OCI-LY7 (cell line): ENCODE measurements at regions not wholly inside any gene's neighbourhood (a gene's known extent, or its start where the extent isn't known, plus 50 kb on each side); places are given as distances from the start of the nearest gene placed in this dataset.
"Not testable (repeated sequence)": the region's sequence is repeated elsewhere in the genome, so short reads cannot be mapped to it uniquely, and the experiment has no call there.

Experiments used
- BruUV-seq: library from RNA; stranded (reverse); fragments of 400-500 nt; replicated peaks from 2 replicates; lab custom pipeline; 2021; lab: Mats Ljungman, UMichigan
- CTCF ChIA-PET: fragments of 300-600 bp; sonication (Branson Sonifier 250); formaldehyde crosslinking; loops from one replicate; lab custom pipeline; 2022; ENCODE audit warnings: antibody characterized with exemption; ENCODE audit not compliant: unreplicated experiment; lab: Charles Lee
- POLR2A ChIA-PET: fragments of 300-600 bp; sonication (Branson Sonifier 250); formaldehyde crosslinking; loops from one replicate; lab custom pipeline; 2022; ENCODE audit warnings: antibody characterized with exemption; lab: Charles Lee
- DNase-seq: peaks from one replicate; pipeline ENCODE4 v3.0.0-alpha.2; 2015; ENCODE audit warnings: low spot score
- H2AFZ ChIP-seq: fragments of 200-600 bp; sonication (generic), shearing (Covaris generic); 2 replicates; pipeline ENCODE4 v1.6.1; 2014; ENCODE audit warnings: mild to moderate bottlenecking, antibody characterized with exemption, low read length, moderate library complexity
- H3K27ac ChIP-seq: fragments of 200-600 bp; sonication (generic); 2 replicates; pipeline ENCODE4 v1.5.1; 2014; ENCODE audit warnings: mixed run types, low read depth, mild to moderate bottlenecking, moderate library complexity, low read length, inconsistent platforms; ENCODE audit not compliant: poor library complexity, severe bottlenecking
- H3K36me3 ChIP-seq: fragments of 200-600 bp; sonication (generic); 2 replicates; pipeline ENCODE4 v1.6.1; 2014; ENCODE audit warnings: mild to moderate bottlenecking, antibody characterized with exemption, low read length, moderate library complexity, mixed read lengths; ENCODE audit not compliant: insufficient read depth
- H3K4me1 ChIP-seq: fragments of 200-600 bp; sonication (generic); 2 replicates; pipeline ENCODE4 v1.5.1; 2014; ENCODE audit warnings: mild to moderate bottlenecking, low read length; ENCODE audit not compliant: insufficient read depth, poor library complexity, severe bottlenecking
- H3K4me2 ChIP-seq: fragments of 200-600 bp; sonication (generic); 2 replicates; pipeline ENCODE4 v1.6.1; 2014; ENCODE audit warnings: mild to moderate bottlenecking, low read length
- H3K4me3 ChIP-seq: fragments of 200-600 bp; sonication (generic); 2 replicates; pipeline ENCODE4 v1.5.1; 2014; ENCODE audit warnings: mild to moderate bottlenecking, low read depth, low read length; ENCODE audit not compliant: poor library complexity, severe bottlenecking
- H3K79me2 ChIP-seq: fragments of 200-600 bp; sonication (generic); 2 replicates; pipeline ENCODE4 v1.6.1; 2016; ENCODE audit warnings: low read depth, mild to moderate bottlenecking, low read length, moderate library complexity, mixed read lengths; ENCODE audit not compliant: insufficient read depth
- H3K9me2 ChIP-seq: fragments of 200-600 bp; sonication (generic); 2 replicates; pipeline ENCODE4 v1.6.1; 2016; ENCODE audit warnings: mild to moderate bottlenecking, low read length, mixed read lengths; ENCODE audit not compliant: insufficient read depth
- H3K9me3 ChIP-seq: fragments of 200-600 bp; sonication (generic); 2 replicates; pipeline ENCODE4 v1.6.1; 2014; ENCODE audit warnings: mild to moderate bottlenecking, mixed run types, low read length, mixed read lengths
- H4K20me1 ChIP-seq: fragments of 200-600 bp; sonication (generic); 2 replicates; pipeline ENCODE4 v1.6.1; 2014; ENCODE audit warnings: mild to moderate bottlenecking, antibody characterized with exemption, low read length, moderate library complexity, mixed read lengths; ENCODE audit not compliant: insufficient read depth
- CTCF ChIP-seq: fragments of 200-600 bp; sonication (generic); conservative IDR thresholded peaks from 2 replicates; pipeline ENCODE4 v1.5.1; 2014; ENCODE audit warnings: mild to moderate bottlenecking, antibody characterized with exemption, low read length, moderate library complexity, mixed read lengths
- EZH2phosphoT487 ChIP-seq: fragments of 200-600 bp; sonication (generic); IDR thresholded peaks from 2 replicates; pipeline ENCODE4 v1.6.1; 2018; ENCODE audit warnings: low read depth, borderline replicate concordance, mild to moderate bottlenecking, mixed run types, antibody characterized with exemption, low read length, moderate library complexity, mixed read lengths
- intact Hi-C: fragments of 100-400 bp; cut with micrococcal nuclease; formaldehyde crosslinking; loops from one replicate; pipeline ENCODE4 v1.10.0; 2022; ENCODE audit not compliant: unreplicated experiment

- H2AFZ ChIP-seq, H3K4me1 ChIP-seq, POLR2A ChIA-PET, H3K4me2 ChIP-seq, intact Hi-C loops, H3K9me3 ChIP-seq, H3K27ac ChIP-seq, H3K9me2 ChIP-seq, DNase-seq, H3K4me3 ChIP-seq, H4K20me1 ChIP-seq, H3K79me2 ChIP-seq, BruUV-seq, CTCF ChIA-PET, H3K36me3 ChIP-seq: not testable (repeated sequence)
Measured at GRCh38 chr4:189589201-189589600, 351.5 kb upstream of the FRG1 start.

DNA sequence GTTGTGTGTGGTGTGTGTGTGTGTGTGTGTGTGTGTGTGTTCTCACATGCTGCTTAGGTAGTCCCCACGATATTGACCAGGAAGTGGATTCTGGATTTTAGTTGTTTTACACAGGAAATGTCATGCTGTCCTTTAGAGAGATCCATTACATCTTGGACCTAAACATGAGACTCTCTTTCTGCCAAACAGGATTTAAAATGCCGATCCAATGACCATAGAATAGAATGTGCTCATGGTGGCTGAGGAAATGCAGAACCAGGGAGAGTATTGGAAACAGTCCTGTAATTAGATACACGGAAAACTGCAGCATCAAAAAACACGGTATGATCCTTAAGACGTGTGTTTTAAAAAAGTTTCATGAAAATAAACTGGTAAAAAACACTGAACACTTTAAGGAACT lies 347.8 kb upstream of the FRG1 start:
- Histone ChIP-seq H3K36me3 (no peaks in the 10 kb centered on the region), H3K27ac (no peak overlapping the region), H2AFZ (no peak overlapping the region), H3K9me2 (no peaks in the 10 kb centered on the region), H3K4me2 (no peak overlapping the region), H3K9me3 (no peaks in the 10 kb centered on the region), H4K20me1 (no peaks in the 10 kb centered on the region), H3K4me1 (no peaks in the 10 kb centered on the region), H3K79me2 (no peaks in the 10 kb centered on the region), H3K4me3 (no peak overlapping the region)
- CTCF ChIA-PET = no interaction called here
- POLR2A ChIA-PET = no interaction called here
- DNase-seq = no peak
- BruUV-seq = no TSS peak
- TF ChIP-seq CTCF (no peak), EZH2phosphoT487 (no peak)
- intact Hi-C loops = no loop called here

GRCh38 chr4:189597341-189597740 lies 343.3 kb upstream of the FRG1 start:
- Histone ChIP-seq H3K4me1 (no peaks in the 10 kb centered on the region), H2AFZ (no peak overlapping the region), H3K4me3 (no peak overlapping the region), H3K9me3 (no peaks in the 10 kb centered on the region), H3K79me2 (no peaks in the 10 kb centered on the region), H3K9me2 (no peaks in the 10 kb centered on the region), H3K4me2 (no peak overlapping the region), H3K36me3 (no peaks in the 10 kb centered on the region), H4K20me1 (no peaks in the 10 kb centered on the region), H3K27ac (no peak overlapping the region)
- intact Hi-C loops = no loop called here
- no peak for DNase-seq
- CTCF ChIA-PET = no interaction called here
- no TSS peak for BruUV-seq
- TF ChIP-seq CTCF = no peak
- TF ChIP-seq EZH2phosphoT487 = no peak
- POLR2A ChIA-PET = interaction anchor here (0.6 kb wide), 1 partner anchor 695 kb away, joined by 3 read pairs; no protein-coding TSS in a partner anchor
